Neural progenitor cell (in vitro differentiated cells): ENCODE measurements at regions not wholly inside any gene's neighbourhood (a gene's known extent, or its start where the extent isn't known, plus 50 kb on each side); places are given as distances from the start of the nearest gene placed in this dataset.
"Not testable (repeated sequence)": the region's sequence is repeated elsewhere in the genome, so short reads cannot be mapped to it uniquely, and the experiment has no call there.

Source experiments
- CTCF ChIP-seq: fragments of 200-600 bp; sonication (generic); IDR thresholded peaks from 2 replicates; pipeline ENCODE4 v1.5.1; 2017; ENCODE audit warnings: antibody characterized with exemption, mild to moderate bottlenecking
- EZH2 ChIP-seq: fragments of 200-600 bp; sonication (generic); IDR thresholded peaks from 2 replicates; pipeline ENCODE4 v1.6.1; 2017; ENCODE audit warnings: antibody characterized with exemption, mild to moderate bottlenecking, moderate library complexity
- EZH2phosphoT487 ChIP-seq: fragments of 200-600 bp; sonication (generic); IDR thresholded peaks from 2 replicates; pipeline ENCODE4 v1.6.1; 2017; ENCODE audit warnings: antibody characterized with exemption

- TF ChIP-seq CTCF, EZH2, EZH2phosphoT487: not testable (repeated sequence)
Observed at GRCh38 chr2:110348902-110349301, 123.7 kb downstream of the LIMS4 start.
